ENCODE measurements at regions not wholly inside any gene's neighbourhood (a gene's known extent, or its start where the extent isn't known, plus 50 kb on each side); places are given as distances from the start of the nearest gene placed in this dataset.

DNA sequence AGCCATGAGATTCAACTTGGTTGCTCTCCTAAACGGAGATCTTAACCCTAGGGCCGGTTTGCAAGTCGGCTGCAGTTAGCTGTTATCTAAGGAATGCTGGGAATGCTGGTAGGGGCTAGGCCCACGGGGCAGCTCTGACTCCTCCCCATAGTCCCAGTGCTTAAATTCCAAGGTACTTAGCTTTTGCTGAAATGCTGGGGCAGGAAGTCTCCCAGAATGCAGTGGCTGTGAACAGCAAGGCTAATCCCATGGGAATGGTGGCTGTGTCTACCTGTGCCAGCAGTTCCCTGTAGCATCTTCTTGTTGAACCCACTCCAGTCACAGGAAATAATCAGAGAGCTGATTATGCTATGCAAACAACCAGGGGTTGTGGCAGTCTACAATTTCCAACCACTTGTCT is 102.5 kb upstream of the TJP1 start:
- H3K27ac ChIP-seq (replicated peaks) = no peak overlapping the region
- H3K27me3 ChIP-seq (ENCODE audit: insufficient read depth, poor library complexity, severe bottlenecking) = peaks cover 7% of the 10 kb centered on the region
- no peak overlapping the region for H3K4me3 ChIP-seq (replicated peaks; ENCODE audit: insufficient read depth, low read length)
- TF ChIP-seq GABPA (IDR thresholded peaks at IDR 0.05; ENCODE audit: low read depth) (no peak), POLR2AphosphoS5 (IDR thresholded peaks at IDR 0.05; ENCODE audit: low read depth) (no peak), SPI1 (IDR thresholded peaks at IDR 0.05; ENCODE audit: borderline replicate concordance, low read depth) (no peak)
- TF ChIP-seq, protein P1, sequence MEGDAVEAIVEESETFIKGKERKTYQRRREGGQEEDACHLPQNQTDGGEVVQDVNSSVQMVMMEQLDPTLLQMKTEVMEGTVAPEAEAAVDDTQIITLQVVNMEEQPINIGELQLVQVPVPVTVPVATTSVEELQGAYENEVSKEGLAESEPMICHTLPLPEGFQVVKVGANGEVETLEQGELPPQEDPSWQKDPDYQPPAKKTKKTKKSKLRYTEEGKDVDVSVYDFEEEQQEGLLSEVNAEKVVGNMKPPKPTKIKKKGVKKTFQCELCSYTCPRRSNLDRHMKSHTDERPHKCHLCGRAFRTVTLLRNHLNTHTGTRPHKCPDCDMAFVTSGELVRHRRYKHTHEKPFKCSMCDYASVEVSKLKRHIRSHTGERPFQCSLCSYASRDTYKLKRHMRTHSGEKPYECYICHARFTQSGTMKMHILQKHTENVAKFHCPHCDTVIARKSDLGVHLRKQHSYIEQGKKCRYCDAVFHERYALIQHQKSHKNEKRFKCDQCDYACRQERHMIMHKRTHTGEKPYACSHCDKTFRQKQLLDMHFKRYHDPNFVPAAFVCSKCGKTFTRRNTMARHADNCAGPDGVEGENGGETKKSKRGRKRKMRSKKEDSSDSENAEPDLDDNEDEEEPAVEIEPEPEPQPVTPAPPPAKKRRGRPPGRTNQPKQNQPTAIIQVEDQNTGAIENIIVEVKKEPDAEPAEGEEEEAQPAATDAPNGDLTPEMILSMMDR (IDR thresholded peaks at IDR 0.05; ENCODE audit: insufficient read depth, low read length) = no peak
- TF ChIP-seq, protein P2, sequence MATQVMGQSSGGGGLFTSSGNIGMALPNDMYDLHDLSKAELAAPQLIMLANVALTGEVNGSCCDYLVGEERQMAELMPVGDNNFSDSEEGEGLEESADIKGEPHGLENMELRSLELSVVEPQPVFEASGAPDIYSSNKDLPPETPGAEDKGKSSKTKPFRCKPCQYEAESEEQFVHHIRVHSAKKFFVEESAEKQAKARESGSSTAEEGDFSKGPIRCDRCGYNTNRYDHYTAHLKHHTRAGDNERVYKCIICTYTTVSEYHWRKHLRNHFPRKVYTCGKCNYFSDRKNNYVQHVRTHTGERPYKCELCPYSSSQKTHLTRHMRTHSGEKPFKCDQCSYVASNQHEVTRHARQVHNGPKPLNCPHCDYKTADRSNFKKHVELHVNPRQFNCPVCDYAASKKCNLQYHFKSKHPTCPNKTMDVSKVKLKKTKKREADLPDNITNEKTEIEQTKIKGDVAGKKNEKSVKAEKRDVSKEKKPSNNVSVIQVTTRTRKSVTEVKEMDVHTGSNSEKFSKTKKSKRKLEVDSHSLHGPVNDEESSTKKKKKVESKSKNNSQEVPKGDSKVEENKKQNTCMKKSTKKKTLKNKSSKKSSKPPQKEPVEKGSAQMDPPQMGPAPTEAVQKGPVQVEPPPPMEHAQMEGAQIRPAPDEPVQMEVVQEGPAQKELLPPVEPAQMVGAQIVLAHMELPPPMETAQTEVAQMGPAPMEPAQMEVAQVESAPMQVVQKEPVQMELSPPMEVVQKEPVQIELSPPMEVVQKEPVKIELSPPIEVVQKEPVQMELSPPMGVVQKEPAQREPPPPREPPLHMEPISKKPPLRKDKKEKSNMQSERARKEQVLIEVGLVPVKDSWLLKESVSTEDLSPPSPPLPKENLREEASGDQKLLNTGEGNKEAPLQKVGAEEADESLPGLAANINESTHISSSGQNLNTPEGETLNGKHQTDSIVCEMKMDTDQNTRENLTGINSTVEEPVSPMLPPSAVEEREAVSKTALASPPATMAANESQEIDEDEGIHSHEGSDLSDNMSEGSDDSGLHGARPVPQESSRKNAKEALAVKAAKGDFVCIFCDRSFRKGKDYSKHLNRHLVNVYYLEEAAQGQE (IDR thresholded peaks at IDR 0.05; ENCODE audit: insufficient replicate concordance, low read depth) = no peak
- no peak for DNase-seq (ENCODE audit: low read depth in 1 of 2, low spot score in 1 of 2)

DNA sequence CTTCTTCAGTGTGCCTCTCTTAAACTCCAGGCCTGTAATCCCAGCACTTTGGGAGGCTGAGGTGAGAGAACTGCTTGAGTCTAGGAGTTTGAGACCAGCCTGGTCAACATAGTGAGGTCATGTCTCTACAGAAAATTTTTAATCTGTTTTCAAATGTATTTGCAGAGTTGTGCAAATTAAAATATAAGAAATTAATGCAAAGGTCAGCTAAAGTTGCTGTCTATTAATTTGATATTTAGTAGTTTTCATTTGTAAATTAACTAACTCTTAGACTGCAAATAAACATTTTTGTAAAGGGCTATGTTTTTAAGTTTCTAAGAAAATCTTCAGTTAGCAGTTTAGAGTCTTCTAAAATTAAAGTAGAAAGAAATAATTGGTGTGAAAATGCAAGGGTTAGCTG is 99.9 kb upstream of the TJP1 start:
- no peak overlapping the region for H3K27ac ChIP-seq (replicated peaks)
- DNase-seq (ENCODE audit: low read depth in 1 of 2, low spot score in 1 of 2) = no peak
- no peak for TF ChIP-seq POLR2AphosphoS5 (IDR thresholded peaks at IDR 0.05; ENCODE audit: low read depth)
- TF ChIP-seq, protein P2 (IDR thresholded peaks at IDR 0.05; ENCODE audit: insufficient replicate concordance, low read depth) = no peak
- TF ChIP-seq, protein P1 (IDR thresholded peaks at IDR 0.05; ENCODE audit: insufficient read depth, low read length) = no peak
- no peak overlapping the region for H3K4me3 ChIP-seq (replicated peaks; ENCODE audit: insufficient read depth, low read length)
- H3K27me3 ChIP-seq (ENCODE audit: insufficient read depth, poor library complexity, severe bottlenecking) = peaks cover 14% of the 10 kb centered on the region

DNA sequence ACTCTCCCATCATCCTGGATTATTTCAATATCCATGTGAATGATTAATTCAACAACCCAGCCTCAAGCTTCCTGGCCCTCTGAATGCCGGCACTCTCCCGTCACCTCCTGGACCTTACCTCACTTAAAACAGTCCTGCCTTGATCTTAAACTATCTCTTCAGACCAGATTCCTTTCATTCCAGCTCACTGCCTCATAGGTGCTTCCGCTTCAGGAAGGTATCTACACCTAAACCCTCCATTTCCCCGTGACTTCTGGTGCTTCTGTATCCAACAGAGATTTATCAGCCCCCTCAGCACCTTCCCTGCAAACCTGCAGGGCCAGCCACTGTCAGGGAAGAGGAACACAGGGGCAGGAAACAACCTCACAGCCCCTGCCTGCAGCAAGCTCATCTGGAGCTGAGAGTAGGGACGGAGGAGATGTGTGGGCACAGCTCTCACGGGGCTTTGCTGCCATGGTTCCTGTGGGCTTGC is 98.9 kb upstream of the TJP1 start:
- no peak overlapping the region for H3K4me3 ChIP-seq (replicated peaks; ENCODE audit: insufficient read depth, low read length)
- H3K27me3 ChIP-seq (ENCODE audit: insufficient read depth, poor library complexity, severe bottlenecking) = peaks cover 14% of the 10 kb centered on the region
- H3K27ac ChIP-seq (replicated peaks) = no peak overlapping the region

DNA sequence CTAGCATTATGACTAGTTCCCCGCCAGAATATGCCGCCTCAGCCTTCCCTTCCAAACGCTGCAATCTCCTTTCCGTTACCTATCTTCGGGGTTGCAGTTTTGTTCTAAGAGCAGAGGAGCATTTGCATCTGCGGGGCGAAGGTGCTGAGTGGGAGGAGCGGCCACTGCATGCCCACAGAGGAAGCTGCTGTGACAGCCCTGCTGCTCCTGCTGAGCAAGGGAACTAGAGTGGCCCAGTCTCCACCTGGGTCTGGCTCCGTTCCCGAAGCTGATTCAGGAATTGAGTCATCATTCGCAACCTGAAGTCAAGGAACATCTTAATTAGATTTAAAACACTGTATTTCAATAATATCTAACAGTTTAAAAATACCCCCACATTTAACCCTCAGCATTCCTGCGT is 98.2 kb upstream of the TJP1 start:
- no peak overlapping the region for H3K4me3 ChIP-seq (replicated peaks; ENCODE audit: insufficient read depth, low read length)
- peaks cover 14% of the 10 kb centered on the region for H3K27me3 ChIP-seq (ENCODE audit: insufficient read depth, poor library complexity, severe bottlenecking)
- no peak overlapping the region for H3K27ac ChIP-seq (replicated peaks)
- no peak for DNase-seq (ENCODE audit: low read depth in 1 of 2, low spot score in 1 of 2)
- TF ChIP-seq, protein P2 (IDR thresholded peaks at IDR 0.05; ENCODE audit: insufficient replicate concordance, low read depth) = no peak
- TF ChIP-seq, protein P1 (IDR thresholded peaks at IDR 0.05; ENCODE audit: insufficient read depth, low read length) = no peak
- TF ChIP-seq SPI1 (IDR thresholded peaks at IDR 0.05; ENCODE audit: borderline replicate concordance, low read depth) = no peak
- no peak for TF ChIP-seq POLR2AphosphoS5 (IDR thresholded peaks at IDR 0.05; ENCODE audit: low read depth)
- no peak for TF ChIP-seq GABPA (IDR thresholded peaks at IDR 0.05; ENCODE audit: low read depth)

More for the DNA sequence above, 98.9 kb upstream of the TJP1 start:
- TF ChIP-seq, protein P1 (IDR thresholded peaks at IDR 0.05; ENCODE audit: insufficient read depth, low read length) = no peak
- TF ChIP-seq POLR2AphosphoS5 (IDR thresholded peaks at IDR 0.05; ENCODE audit: low read depth) = no peak
- DNase-seq (ENCODE audit: low read depth in 1 of 2, low spot score in 1 of 2) = no peak
